HG02840 (cell line): ENCODE measurements at regions not wholly inside any gene's neighbourhood (a gene's known extent, or its start where the extent isn't known, plus 50 kb on each side); places are given as distances from the start of the nearest gene placed in this dataset.
"Not testable (repeated sequence)": the region's sequence is repeated elsewhere in the genome, so short reads cannot be mapped to it uniquely, and the experiment has no call there.

ENCODE experiments used
- ATAC-seq: cut with Tn5 transposase; IDR thresholded peaks from one replicate; pipeline ENCODE4 v1.9.1; 2021; ENCODE audit warnings: mild to moderate bottlenecking, moderate library complexity, moderate number of reproducible peaks; ENCODE audit not compliant: unreplicated experiment, low FRiP score

DNA sequence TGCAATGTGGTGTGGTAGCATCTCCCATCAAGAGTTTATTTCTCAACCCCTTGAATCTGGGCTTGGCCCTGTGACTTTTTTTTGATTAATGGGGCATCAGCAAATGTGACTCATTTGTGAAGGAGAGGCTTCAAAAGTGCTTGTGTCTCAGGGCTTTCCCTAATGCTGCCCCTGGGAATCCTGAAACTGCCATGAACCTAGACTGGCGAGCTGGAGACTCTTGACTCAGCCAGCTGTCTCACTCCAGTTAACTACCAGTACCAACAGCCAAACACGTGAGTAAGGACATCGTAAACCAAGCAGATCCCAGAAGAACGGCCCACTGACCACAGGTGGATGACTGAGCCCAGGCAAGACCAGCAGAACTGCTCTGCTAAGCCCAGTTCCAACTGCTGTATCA lies 72.8 kb upstream of the ADTRP start:
- no peak for ATAC-seq

DNA sequence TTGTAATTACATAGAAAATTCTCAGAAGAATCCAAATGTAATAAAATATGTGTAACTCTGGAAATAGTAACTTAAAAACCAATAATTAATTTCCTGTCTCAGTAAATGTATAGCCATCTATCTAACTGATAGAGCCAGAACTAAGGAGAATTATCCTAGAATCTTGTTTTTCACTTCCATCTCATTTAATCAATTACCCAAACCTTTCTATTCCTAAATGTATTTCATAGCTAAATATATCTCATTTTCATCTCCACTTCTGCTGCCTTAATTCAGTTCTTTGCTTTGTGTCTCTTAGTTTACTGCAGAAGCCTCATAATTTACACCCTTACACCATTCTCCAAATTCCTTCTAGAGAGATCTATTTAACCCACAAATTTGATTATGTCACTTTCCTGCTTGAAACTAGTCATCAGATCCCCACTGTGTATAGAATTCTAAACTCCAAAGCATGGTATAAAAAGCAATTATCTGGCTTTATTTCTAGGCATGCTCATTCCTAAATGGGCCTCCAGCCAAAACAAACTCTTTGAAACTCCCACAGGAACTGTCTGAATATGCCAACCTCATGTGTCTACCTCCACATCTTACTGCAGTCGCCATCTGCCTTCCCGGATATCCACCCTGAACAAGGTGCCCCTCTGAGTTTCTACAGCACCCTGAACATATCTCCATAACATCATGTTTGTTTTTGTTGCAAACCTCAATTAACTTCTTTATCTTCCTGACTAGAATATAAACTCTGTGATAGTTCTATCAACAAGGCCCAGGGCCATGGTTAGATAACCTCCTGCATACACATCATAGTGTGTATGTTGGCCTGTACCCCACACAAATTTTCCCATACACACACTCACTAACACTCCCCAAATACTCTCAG lies 70.5 kb upstream of the ADTRP start:
- ATAC-seq = no peak

DNA sequence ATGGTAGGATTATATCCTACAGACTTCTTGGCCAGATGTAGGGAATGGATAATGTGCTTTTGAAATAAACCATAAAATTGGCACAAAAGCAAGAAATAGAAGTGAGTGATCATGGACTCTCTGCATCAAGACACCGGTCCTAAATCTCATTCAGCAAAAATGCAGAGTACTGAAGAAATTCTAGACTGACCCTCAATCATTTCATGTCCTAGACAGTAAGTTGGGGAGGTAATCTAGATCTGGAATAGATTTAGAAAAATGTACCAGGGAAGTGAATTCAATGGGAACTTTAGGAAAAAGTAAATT lies 69.7 kb upstream of the ADTRP start:
- no peak for ATAC-seq

DNA sequence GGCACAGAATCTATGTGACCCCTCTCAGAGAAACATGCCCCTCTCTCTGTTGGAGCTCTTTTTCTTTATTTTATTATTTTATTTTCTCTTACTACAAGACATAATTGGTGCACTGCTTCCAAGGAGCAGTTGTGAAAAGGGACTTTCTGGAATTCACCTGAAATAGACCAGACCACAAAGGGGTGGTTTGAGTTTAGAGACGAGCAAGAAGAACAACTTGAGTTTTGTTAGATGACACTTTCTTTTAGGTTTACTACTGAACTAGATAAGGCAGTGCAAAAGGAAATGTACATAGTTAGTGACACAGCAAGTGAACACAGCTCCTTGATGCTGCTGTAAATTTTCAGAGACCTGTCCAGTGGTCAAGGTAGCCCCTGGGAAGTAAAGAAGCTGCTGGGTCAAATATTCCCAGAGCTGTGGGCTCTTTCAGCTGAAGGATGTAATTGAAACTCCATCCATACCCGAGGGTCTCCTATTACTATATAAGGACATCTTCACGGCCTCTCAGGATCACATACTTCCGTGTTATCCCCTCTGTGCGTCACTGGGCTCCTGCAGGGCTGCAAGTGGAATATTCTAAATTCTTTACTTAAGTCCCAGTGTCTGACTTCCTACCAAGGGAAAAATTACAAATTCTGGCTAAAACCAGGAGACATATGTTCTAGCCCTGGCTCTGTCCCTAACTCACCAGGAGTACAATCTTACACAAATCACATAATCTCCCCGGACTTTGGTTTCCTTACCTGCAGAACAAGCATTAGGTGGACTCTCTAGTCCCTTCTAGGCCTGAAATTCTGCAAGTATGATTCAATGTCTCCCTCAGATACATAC lies 69.1 kb upstream of the ADTRP start:
- no peak for ATAC-seq

DNA sequence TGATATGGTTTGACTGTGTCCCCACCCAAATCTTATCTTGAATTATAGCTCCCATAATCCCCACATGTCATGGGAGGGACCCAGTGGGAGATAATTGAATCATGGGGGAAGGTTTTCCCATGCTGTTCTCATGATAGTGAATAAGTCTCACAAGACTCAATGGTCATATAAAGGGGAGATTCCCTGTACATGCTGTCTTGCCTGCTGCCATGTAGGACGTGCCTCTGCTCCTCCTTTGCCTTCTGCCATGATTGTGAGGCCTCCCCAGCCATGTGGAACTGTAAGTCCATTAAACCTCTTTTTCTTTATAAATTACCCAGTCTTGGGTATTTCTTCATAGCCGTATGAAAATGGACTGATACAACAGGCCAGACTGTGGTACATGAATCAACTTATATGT lies 68.5 kb upstream of the ADTRP start:
- not testable (repeated sequence) for ATAC-seq

DNA sequence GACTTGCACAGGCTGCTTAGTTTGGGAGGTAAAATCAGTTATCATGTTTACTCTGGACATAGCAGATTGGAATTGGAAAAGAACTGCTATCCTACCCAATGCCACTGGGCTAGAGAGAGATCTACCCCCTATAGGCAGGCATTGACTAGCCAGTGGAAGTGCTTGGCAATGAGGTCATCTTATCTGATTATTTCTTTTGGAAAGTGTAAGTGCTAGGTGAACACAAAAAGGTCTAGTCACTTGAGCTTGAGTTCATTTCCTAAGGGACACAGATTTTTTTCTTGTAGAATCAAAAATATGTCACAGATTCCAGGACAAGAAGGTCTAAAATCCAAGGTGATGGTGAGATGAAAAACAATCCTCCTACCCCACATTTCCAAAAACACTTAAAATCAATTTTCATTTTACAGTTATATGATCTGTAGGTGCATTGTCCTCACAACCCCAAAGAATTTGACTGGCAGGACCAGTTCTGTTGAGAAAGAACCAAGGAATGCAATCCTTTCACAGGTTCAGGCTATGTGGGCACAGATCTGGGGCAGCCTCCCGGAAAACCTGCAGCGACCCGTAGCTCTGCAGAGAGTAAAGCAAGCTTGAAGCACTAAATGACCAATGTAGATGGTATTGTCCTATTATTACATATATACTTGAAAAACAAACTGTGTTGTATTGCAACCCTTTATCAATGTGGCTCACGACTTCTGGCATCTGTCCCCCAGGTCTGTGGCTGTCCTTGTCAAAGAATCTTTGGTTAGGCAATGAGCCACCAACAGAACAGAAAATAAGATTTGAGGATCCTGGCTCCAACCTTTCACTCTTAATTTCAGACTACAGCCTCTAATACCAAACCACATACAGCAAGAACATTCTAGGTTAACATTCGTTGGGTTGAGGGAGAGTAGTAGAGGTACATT lies 67.3 kb upstream of the ADTRP start:
- no peak for ATAC-seq

DNA sequence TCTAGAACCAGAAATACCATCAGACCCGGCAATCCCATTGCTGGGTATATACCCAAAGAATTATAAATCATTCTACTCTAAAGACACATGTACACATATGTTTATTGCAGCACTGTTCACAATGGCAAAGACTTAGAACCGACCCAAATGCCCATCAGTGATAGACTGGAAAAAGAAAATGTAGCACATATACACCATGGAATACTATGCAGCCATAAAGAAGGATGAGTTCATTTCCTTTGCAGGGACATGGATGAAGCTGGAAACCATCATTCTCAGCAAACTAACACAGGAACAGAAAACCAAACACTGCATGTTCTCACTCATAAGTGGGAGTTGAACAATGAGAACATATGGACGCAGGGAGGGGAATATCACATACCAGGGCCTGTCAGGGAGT lies 64.2 kb upstream of the ADTRP start:
- ATAC-seq = not testable (repeated sequence)

DNA sequence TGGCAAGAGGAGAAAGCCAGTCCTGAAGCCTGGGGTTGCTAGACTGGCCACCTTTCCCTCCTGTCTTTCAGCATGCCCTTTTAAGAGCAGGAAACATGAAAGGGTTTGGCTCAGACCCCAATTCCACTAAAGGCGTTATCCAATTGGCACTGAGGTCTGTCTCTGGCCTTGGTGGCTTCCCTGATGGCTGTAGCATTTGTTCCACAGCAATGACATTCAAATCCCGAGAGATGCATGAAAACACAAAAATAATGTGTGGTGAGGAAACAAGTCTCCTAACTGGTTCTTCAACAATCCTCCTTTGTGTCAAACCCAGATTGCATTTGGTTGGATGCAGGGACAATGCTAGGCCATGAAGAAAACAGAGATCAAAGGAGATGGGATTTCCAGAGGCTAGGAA lies 56.5 kb upstream of the ADTRP start:
- ATAC-seq = no peak

DNA sequence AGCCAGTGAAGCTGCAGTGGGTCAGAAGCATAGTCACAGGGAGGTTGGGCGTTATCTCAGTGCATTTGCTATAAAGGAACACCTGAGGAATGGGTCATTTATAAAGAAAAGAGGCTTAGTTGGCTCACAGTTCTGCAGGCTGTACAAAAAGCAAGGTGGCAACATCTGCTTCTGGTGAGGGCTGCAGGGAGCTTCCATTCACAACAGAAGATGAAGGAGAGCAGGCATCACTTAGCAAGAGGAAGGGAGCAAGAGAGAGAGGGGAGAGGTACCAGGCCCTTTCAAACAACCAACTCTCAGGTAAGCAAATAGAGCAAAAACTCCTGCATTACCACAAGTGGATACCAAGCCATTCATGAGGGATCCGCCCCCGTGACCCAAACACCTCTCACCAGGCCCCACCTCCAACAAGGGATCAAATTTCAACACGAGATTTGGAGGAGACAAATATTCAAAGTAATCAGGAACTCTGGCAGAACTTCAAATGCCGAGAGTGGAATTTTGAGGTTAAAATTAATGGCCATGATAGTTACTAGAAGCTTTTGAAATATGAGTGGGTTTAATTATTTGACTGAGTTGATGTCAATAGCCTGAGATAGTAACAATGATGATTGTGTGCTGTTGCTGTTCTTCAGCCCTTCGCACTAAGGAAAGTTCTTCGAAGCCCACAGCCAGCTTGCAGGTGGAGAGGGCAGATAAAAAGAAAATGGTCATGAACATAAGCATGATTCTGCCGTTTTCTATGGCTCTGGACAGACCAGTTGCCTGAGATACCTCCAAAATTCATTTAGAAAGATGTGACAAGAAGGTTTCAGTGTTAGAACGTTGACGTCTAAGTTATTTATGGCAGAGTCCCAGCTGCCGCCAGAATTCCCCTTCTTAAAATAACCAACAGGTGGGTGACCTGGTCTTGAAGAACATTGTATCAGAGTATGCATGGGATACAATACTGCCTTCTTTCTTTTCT lies 55.3 kb upstream of the ADTRP start:
- ATAC-seq = peak; percentile 85

DNA sequence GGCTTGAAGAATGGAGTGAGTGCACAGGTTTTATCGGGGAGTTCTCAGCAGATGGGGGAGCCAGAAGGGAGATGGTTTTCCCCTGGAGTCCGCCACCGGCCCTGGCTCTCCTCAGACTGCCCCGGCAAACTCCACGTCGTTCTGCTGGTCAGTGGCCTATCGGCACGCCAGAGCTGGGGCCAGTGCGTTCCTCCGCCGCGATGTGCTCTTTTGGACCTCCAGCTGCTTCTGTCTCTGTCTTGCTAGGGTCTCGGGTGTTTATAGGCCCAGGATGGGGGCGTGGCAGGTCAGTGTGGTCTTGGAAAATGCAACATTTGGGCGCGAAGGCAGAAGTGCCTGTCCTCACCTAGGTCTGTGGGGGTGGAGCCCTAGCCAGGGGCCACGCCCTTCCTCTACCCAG lies 53.0 kb upstream of the ADTRP start:
- ATAC-seq = no peak

DNA sequence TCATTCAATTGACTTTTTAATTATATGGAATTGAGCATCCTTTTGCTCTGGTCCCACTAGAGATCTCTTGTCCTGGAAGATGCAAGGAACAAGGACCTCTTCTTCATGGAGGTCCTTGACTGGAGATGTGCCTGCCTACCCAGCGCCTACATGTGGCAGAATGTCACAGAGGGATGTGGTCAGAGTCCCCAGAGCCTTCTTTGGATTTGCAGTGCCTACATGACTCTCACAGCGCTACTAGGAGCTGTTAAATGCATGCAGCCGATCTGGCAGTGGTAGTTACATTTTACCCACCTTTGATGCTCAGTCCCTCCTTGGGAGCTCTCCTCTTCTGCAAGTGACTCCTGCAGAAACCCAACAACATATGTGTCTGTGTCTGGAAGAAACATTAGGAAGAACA lies 51.9 kb upstream of the ADTRP start:
- no peak for ATAC-seq

DNA sequence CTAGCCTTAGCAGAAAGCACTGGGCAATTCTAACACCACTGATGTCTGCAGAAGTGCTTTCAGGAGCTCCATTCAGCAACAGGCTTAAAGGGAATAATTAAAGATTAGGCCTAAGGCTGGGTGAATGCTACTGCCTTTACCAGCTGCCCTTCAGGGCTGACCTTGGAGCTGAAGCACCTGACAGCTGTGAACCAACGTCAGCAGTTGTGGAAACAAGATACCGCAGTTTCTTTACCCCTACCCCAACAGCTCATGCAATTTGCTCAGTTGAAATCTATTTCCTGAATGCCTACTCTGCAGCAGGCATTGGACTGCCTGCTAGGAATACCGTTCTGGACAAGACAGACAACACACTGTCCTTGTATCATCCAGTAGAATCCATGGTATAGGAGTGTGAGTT lies 51.5 kb upstream of the ADTRP start:
- no peak for ATAC-seq

DNA sequence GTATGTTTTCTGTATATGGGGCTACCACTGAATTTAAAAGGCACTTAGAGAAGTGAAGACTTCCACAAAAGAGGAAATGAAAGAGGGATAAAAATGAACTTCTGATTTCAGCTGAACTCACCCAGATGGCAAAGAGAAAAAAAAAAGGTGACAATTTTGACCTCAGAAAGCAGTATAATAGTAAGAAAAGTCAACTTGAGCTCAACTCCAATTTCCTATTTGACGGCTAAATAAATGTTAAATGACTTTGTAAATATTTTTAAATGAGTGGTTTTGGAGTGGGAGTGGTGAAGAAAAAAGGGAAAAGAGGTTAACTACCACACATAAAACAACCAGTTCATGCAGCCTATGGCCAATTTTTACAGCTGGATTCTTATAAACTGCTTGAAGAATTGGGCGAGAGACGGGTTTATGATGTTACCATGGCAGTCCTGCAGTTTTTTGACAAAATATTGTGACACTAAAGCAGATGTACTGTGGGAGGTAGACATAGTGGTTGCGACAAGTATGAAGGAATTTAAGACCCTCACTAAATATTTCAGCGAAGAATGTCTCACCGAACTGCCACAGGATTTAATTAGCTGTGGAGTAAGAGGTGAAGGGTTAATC lies 49.8 kb upstream of the ADTRP start:
- ATAC-seq = no peak
